ENCODE measurements at regions not wholly inside any gene's neighbourhood (a gene's known extent, or its start where the extent isn't known, plus 50 kb on each side); places are given as distances from the start of the nearest gene placed in this dataset.

- no peak for DNase-seq (ENCODE audit: low read depth)
Measured at GRCh38 chr12:43097471-43097870, 454.5 kb downstream of the ADAMTS20 start.

GRCh38 chr12:43095669-43096280 is 456.2 kb downstream of the ADAMTS20 start:
- no peak for DNase-seq (ENCODE audit: low read depth)

DNA sequence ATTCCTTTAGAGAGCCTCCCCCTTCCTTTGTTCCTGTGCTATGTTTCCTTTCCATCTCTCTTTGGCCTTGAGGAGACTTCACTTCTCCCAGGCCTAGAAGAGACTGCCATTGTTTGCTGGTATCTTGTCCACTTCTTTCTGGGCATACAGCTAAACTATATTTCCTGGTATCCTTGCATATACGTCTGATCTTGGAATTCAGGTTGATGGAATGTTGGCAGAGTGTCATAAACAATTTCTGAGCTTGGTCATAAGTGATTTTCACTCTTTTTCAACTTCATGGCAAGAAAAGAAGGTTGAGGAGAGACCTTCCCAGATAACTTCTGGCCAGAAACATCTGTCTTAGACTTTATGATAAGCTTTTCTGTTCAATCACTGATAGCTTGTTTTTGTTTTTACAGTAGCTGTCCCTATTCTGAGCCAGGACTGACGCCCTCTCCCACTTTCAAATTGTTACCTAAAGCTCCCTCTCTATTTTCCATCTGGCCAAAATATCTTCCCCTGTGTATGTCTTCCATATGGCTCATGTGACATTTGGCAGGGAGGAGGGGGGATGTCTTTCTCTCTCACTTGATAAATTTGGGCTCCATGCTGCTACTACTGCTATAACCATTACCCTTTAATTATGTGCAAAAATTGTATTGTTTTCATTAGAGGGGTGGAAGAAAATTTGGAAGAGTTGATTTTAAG is 457.0 kb downstream of the ADAMTS20 start:
- DNase-seq (ENCODE audit: low read depth): no peak

GRCh38 chr12:43090981-43091380 is 461.0 kb downstream of the ADAMTS20 start:
- DNase-seq (ENCODE audit: low read depth): no peak

DNA sequence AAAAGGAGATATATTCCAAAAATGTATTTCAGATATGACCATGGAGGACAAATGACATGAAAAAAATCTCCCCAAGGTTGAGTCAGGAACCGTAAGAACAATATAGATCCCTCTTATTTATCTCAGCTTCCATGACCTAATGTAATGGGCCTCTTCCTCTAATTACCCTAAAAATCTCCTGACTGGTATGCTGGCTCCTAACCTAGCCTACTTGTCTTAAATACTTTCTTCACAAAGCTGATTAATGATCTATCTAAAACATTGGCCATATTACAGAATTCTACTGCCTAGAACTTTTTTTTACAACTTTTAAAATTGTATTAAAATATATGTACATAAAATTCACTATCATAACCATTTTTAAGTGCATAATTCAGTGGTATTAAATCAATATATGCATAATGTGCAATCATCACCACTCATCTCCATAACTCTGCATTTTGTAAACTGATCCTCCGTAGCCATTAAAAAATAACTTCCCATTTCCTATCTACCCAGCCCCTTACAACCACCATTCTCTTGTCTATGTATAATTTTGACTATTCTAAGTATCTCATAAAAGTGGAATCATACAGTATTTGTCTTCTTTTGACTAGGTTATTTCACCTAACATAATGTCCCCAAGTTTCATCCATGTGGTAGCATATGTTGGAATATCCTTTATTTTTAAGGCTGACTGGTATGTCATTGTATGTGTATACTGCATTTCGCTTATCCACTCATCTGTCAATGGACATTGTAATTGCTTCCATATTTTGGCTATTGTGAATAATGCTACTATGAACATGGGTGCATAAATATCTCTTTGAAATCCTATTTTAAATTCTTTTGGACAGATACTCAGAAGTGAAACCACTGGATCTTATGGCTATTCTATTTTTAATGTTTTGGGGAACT is 464.6 kb downstream of the ADAMTS20 start:
- DNase-seq (ENCODE audit: low read depth): no peak

GRCh38 chr12:43079476-43079875 is 472.5 kb downstream of the ADAMTS20 start:
- no peak for DNase-seq (ENCODE audit: low read depth)

- DNase-seq (ENCODE audit: low read depth): no peak
Measured at GRCh38 chr12:43078976-43079375, 473.0 kb downstream of the ADAMTS20 start.

DNA sequence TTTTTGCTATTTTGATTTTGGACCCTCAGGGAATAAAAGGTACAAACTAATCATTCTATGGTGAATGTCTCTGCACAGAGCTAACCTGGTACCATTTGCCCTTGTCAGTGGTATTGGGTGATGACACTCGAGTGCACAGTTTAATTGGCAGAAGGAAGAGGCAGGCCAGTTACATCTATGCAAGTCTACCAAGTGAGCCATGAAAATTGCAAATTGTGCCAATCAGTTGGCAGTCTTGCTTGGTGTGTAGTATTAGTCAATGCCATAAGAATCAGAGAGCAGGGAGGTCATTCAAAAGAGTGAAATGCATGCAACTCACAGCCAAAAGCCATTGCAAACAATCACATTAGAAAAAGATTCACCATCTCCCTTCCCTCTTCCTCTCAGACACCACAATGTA is 479.6 kb downstream of the ADAMTS20 start:
- no peak for DNase-seq (ENCODE audit: low read depth)

DNA sequence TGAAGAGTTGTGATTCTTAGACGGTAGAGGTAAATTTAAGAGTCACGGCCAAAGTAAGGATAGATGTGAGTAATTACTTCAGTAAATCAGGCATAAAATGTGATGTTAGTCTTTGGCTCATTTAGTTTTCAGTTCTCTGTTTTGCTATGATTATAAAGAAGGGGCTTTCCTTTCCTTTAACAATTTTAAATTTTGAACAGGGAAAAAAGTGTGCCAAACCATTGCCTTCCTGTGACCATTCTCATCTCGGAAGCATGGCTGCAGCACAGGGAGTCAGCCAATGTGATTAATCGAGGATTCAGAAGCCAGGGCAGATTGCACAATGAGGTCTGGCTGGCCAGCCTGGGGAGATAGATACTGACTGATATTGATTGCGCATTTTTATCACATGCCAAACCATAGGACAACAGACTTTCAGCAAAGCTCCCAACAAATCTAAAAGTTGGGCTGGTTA is 480.2 kb upstream of the PRICKLE1 start:
- DNase-seq (ENCODE audit: low read depth): no peak

- DNase-seq (ENCODE audit: low read depth): no peak
Measured at GRCh38 chr12:43066471-43066870, 476.9 kb upstream of the PRICKLE1 start.

- DNase-seq (ENCODE audit: low read depth): peak; percentile 48
Measured at GRCh38 chr12:43063650-43064049, 474.1 kb upstream of the PRICKLE1 start.

GRCh38 chr12:43062201-43062895 is 472.8 kb upstream of the PRICKLE1 start:
- no peak for DNase-seq (ENCODE audit: low read depth)

DNA sequence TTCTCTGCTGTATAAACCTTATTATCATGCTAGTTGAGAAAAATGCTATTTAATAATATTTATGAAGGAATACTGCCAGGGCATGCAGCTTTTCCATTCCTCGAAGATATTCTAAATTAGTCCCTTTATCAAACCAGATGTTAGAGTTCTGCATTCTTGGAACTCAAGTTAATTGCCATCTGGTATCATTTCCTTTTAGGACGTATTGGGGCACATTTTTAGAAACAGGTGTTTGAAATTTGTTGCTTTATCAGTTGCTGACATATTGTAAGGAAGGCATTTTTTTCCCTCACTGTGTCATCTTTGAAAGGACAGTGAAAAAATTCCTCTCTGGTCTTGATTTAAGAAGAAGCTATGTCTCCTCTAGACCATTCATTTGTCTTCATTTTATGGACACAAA is 471.2 kb upstream of the PRICKLE1 start:
- no peak for DNase-seq (ENCODE audit: low read depth)

- no peak for DNase-seq (ENCODE audit: low read depth)
Measured at GRCh38 chr12:43058616-43059015, 469.1 kb upstream of the PRICKLE1 start.

- peak; percentile 11 for DNase-seq (ENCODE audit: low read depth)
Measured at GRCh38 chr12:43057566-43057965, 468.0 kb upstream of the PRICKLE1 start.

DNA sequence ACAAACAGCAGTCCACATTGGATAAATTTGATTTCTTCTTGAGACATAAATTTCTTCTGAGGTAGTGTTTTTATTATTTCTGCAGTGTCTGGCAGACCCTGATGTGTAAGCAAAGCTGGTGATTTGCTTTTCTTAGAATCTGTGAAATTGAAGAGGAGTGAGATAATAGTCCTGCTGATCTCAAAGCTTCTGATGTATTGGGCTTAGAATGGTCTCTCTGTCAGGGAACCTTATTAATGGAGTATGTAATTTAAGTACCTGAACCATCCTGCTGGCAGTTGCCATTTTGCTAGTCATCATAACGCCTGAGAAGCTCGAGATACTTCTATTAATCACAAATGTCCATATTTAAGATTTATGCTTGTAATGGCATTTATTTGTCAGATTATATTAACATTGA is 464.5 kb upstream of the PRICKLE1 start:
- DNase-seq (ENCODE audit: low read depth): no peak

GRCh38 chr12:43052441-43052840 is 462.9 kb upstream of the PRICKLE1 start:
- DNase-seq (ENCODE audit: low read depth): no peak

DNA sequence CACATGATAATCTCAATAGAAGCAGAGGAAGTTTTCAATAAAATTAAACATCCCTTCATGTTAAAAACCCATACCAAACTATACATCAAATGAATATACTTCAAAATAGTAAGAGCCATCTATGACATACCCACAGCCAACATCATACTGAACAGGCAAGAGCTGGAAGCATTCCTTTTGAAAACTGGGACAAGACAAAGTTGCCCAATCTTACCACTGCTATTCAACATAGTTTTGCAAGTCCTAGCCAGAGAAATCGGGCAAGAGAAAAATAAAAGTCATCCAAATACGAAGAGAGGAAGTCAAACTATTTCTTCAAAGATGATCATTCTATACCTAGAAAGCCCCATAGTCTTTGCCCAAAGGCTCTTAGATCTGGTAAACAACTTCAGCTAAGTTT is 454.7 kb upstream of the PRICKLE1 start:
- no peak for DNase-seq (ENCODE audit: low read depth)

DNA sequence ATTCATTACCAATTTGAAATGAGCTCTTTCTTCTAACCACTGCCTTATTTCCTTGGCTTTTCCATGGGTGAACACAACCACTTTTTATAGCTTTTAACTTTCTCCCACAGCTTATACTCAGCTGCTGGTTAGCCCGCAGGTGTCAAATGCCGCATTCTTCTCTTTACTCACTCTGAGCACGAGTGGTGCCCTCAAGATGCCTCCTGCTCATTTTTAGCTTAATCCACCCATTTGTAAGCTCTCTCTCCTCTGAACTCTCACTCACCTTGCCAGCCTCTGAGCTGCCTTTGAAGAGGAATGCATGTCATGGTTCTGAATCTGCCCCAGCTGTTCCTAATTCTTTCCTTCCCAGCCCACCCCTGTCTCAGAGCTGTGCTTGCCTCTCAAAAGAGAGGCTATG is 449.4 kb upstream of the PRICKLE1 start:
- no peak for DNase-seq (ENCODE audit: low read depth)

DNA sequence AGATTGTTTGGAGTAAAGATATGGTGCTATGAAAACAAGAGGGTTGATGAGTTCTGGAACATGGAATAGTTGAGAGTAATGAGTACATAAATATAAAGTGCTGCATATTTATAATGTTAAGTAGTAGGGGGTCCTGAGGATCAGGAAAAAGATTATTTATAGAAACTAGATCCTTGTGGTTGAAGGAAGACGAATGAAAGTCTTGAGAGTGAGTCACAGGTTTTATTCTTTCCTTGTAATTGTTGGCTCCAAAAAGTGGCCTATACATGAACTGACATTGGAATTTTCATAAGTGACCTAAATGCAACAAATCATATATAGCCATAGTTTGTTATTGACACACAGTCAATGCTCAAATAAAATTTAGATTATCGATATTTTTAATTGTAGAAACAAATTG is 440.4 kb upstream of the PRICKLE1 start:
- DNase-seq (ENCODE audit: low read depth): peak; percentile 4

DNA sequence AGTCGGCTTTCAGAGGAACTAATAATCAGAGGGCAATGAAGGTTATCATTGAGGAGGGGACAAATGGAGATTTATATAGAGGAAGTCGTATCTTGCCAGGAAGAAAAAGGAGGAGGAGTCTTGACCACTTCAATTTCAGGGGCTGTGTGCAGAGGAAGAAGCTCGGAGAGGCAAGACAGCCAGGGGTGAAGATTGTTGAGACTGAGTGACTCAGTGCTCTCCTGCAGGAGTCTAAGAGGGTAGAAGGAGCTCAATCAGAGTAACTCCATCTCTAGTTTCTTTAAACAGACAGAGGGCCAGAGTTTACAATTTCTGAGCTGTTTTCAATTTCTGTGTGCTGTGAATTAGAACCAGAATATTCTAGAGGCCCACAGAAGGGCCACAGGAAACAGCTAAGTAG is 439.3 kb upstream of the PRICKLE1 start:
- DNase-seq (ENCODE audit: low read depth): peak; percentile 7

GRCh38 chr12:43022838-43023237 is 433.3 kb upstream of the PRICKLE1 start:
- no peak for DNase-seq (ENCODE audit: low read depth)
